GM23338 (cell line): ENCODE measurements at regions not wholly inside any gene's neighbourhood (a gene's known extent, or its start where the extent isn't known, plus 50 kb on each side); places are given as distances from the start of the nearest gene placed in this dataset.

Experiments used
- CTCF ChIP-seq, 2 experiments: fragments of 200-600 bp in 1 of 2; sonication (generic) in 1 of 2; conservative IDR thresholded peaks; 2 replicates each; pipeline versions ENCODE4 v1.5.1 to v1.6.1; 2016 to 2017; ENCODE audit warnings: antibody characterized with exemption in 2 of 2, low read depth in 2 of 2, mild to moderate bottlenecking in 2 of 2, moderate library complexity in 1 of 2
- ETS1 ChIP-seq: IDR thresholded peaks from 2 replicates; pipeline ENCODE4 v1.6.1; 2016; ENCODE audit warnings: antibody characterized with exemption
- EZH2 ChIP-seq: fragments of 200-600 bp; sonication (generic); IDR thresholded peaks from one replicate; pipeline ENCODE4 v1.8.0; 2017; ENCODE audit warnings: antibody characterized with exemption, mild to moderate bottlenecking, low read depth; ENCODE audit not compliant: unreplicated experiment
- POLR2AphosphoS5 ChIP-seq: IDR thresholded peaks from 2 replicates; pipeline ENCODE4 v1.6.1; 2016; ENCODE audit warnings: antibody characterized with exemption, low read depth
- ZNF114 ChIP-seq: fragments of 250-450 bp; sonication (Bioruptor Pico); IDR thresholded peaks from 2 replicates; pipeline ENCODE4 v1.5.0; 2020; ENCODE audit warnings: mild to moderate bottlenecking, moderate library complexity

GRCh38 chr12:68469113-68469512 is 137.0 kb upstream of the MDM1 start:
- no peak for TF ChIP-seq CTCF (conservative IDR thresholded peaks at IDR 0.05; ENCODE audit: low read depth in 2 of 2)
- no peak for TF ChIP-seq ETS1
- TF ChIP-seq POLR2AphosphoS5, result no peak
- TF ChIP-seq ZNF114 (CRISPR knock-in tag), result no peak
- TF ChIP-seq EZH2, result no peak
